Progenitor cell of endocrine pancreas (in vitro differentiated cells): ENCODE measurements at regions not wholly inside any gene's neighbourhood (a gene's known extent, or its start where the extent isn't known, plus 50 kb on each side); places are given as distances from the start of the nearest gene placed in this dataset.

Experiments used
- DNase-seq: peaks from one replicate; pipeline ENCODE4 v3.0.0; 2021; ENCODE audit warnings: low spot score; ENCODE audit not compliant: unreplicated experiment
- H3K27ac Mint-ChIP-seq: 2 replicates; pipeline ENCODE4 v1.8.0; 2021; ENCODE audit warnings: mild to moderate bottlenecking, moderate library complexity, mixed read lengths
- H3K27me3 Mint-ChIP-seq: 2 replicates; pipeline ENCODE4 v1.8.0; 2021; ENCODE audit warnings: mixed read lengths
- H3K36me3 Mint-ChIP-seq: 2 replicates; pipeline ENCODE4 v1.8.0; 2022; ENCODE audit warnings: mixed read lengths; ENCODE audit not compliant: insufficient read depth
- H3K4me1 Mint-ChIP-seq: 2 replicates; pipeline ENCODE4 v1.8.0; 2021; ENCODE audit warnings: low read depth, mixed read lengths
- H3K4me3 Mint-ChIP-seq: 2 replicates; pipeline ENCODE4 v1.8.0; 2021; ENCODE audit warnings: low read depth, mild to moderate bottlenecking, moderate library complexity, mixed read lengths
- H3K9me3 Mint-ChIP-seq: 2 replicates; pipeline ENCODE4 v1.8.0; 2021; ENCODE audit warnings: low read depth, mixed read lengths
- TF ChIP-seq, protein P1 (sequence below): fragments of 200-600 bp; sonication (generic); IDR thresholded peaks from one replicate; pipeline ENCODE4 v1.5.0; 2021; ENCODE audit warnings: antibody characterized with exemption, mild to moderate bottlenecking; ENCODE audit not compliant: unreplicated experiment

DNA sequence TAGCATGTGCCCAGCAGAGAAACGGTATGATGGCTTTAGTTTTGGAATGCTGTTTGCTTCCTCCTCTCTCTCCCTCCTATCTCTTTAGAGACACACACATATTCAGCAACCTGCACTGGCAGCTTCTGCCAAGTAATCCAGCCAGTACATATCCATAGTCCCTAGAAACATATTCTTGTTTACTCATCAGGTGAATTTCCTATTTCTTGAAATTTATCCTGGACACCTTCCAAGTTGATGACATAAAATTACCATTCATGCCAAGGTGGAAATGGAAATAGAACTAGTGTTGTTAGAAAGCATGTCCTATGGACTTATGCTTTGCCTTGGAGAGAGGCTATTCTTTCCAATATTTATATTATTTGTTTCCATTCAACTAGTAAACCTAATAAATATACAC lies 50.9 kb upstream of the RGPD4 start:
- TF ChIP-seq, protein P1, sequence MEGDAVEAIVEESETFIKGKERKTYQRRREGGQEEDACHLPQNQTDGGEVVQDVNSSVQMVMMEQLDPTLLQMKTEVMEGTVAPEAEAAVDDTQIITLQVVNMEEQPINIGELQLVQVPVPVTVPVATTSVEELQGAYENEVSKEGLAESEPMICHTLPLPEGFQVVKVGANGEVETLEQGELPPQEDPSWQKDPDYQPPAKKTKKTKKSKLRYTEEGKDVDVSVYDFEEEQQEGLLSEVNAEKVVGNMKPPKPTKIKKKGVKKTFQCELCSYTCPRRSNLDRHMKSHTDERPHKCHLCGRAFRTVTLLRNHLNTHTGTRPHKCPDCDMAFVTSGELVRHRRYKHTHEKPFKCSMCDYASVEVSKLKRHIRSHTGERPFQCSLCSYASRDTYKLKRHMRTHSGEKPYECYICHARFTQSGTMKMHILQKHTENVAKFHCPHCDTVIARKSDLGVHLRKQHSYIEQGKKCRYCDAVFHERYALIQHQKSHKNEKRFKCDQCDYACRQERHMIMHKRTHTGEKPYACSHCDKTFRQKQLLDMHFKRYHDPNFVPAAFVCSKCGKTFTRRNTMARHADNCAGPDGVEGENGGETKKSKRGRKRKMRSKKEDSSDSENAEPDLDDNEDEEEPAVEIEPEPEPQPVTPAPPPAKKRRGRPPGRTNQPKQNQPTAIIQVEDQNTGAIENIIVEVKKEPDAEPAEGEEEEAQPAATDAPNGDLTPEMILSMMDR: no peak
- Mint-ChIP-seq H3K27ac (no peak overlapping the region), H3K4me3 (no peak overlapping the region), H3K36me3 (no peaks in the 10 kb centered on the region), H3K27me3 (peaks cover 3% of the 10 kb centered on the region), H3K9me3 (no peaks in the 10 kb centered on the region), H3K4me1 (peaks cover 5% of the 10 kb centered on the region)
- DNase-seq: no peak

DNA sequence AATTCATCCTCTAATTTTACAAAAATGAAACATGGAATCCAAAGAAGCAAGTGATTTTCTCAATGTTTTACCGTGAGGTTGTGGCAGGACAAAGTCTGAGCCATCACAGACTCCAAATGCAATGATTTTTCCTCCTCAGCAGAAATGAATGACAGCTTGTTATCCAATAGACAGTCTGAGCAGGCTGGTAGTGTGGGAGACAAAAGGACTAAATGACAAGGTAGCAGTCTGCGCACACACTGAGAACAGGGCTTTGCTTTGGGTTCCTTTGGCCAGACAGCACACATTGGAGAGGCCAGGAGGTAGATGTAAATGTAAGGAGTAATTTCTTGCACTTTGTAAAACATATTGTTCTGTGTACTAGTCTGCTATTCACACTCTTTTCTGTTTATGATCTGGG lies 50.3 kb upstream of the RGPD4 start:
- H3K27ac Mint-ChIP-seq: no peak overlapping the region
- H3K36me3 Mint-ChIP-seq: no peaks in the 10 kb centered on the region
- peaks cover 3% of the 10 kb centered on the region for H3K27me3 Mint-ChIP-seq
- no peak overlapping the region for H3K4me3 Mint-ChIP-seq
- TF ChIP-seq, protein P1: no peak
- peaks cover 5% of the 10 kb centered on the region for H3K4me1 Mint-ChIP-seq
- DNase-seq: no peak
- no peaks in the 10 kb centered on the region for H3K9me3 Mint-ChIP-seq
